Liver (tissue), 8 donors: ENCODE measurements at regions not wholly inside any gene's neighbourhood (a gene's known extent, or its start where the extent isn't known, plus 50 kb on each side); places are given as distances from the start of the nearest gene placed in this dataset.

ENCODE experiments used
- DNase-seq: peaks from one replicate; pipeline ENCODE4 v3.0.0-alpha.2; 2017; ENCODE audit warnings: low spot score
- H3K27ac ChIP-seq, 2 donors: one replicate each; pipeline ENCODE4 v1.7.0; 2013; ENCODE audit warnings: inconsistent platforms in 2 of 2, low read length in 2 of 2, control low read depth in 1 of 2, low read depth in 1 of 2, mild to moderate bottlenecking in 1 of 2
- H3K27me3 ChIP-seq, 4 donors: one replicate each; pipeline versions ENCODE4 v1.6.1 to v1.7.0; 2013; ENCODE audit warnings: low read length in 3 of 4, inconsistent platforms in 1 of 4, mild to moderate bottlenecking in 1 of 4, moderate library complexity in 1 of 4; ENCODE audit not compliant: control insufficient read depth in 4 of 4, insufficient read depth in 4 of 4
- H3K36me3 ChIP-seq, 4 donors: one replicate each; pipeline versions ENCODE4 v1.6.1 to v1.7.0; 2013; ENCODE audit warnings: low read length in 3 of 4, mild to moderate bottlenecking in 3 of 4, low read depth in 1 of 4, moderate library complexity in 1 of 4; ENCODE audit not compliant: control insufficient read depth in 4 of 4, insufficient read depth in 3 of 4
- H3K4me1 ChIP-seq, 4 donors: one replicate each; pipeline versions ENCODE4 v1.6.1 to v1.7.0; 2013; ENCODE audit warnings: low read length in 3 of 4, mild to moderate bottlenecking in 3 of 4, moderate library complexity in 1 of 4; ENCODE audit not compliant: control insufficient read depth in 4 of 4, insufficient read depth in 4 of 4
- H3K4me3 ChIP-seq, 3 donors: one replicate each; pipeline versions ENCODE4 v1.6.1 to v1.7.0; 2013; ENCODE audit warnings: low read length in 3 of 3, control low read depth in 1 of 3, low read depth in 1 of 3, mild to moderate bottlenecking in 1 of 3
- H3K9ac ChIP-seq, 2 donors: one replicate each; pipeline ENCODE4 v1.7.0; 2013; ENCODE audit warnings: low read length in 2 of 2, mild to moderate bottlenecking in 2 of 2, moderate library complexity in 2 of 2, control low read depth in 1 of 2, low read depth in 1 of 2
- H3K9me3 ChIP-seq, 4 donors: one replicate each; pipeline versions ENCODE4 v1.6.1 to v1.7.0; 2013; ENCODE audit warnings: low read length in 3 of 4; ENCODE audit not compliant: control insufficient read depth in 4 of 4
- ATF3 ChIP-seq: IDR thresholded peaks from 2 replicates; pipeline ENCODE4 v1.6.1; 2016; ENCODE audit warnings: antibody characterized with exemption
- CTCF ChIP-seq: fragments of 150-350 bp; IDR thresholded peaks from 2 replicates; pipeline ENCODE4 v1.5.1; 2017; ENCODE audit warnings: improper control_type of control experiment, low read depth, low read length; ENCODE audit not compliant: missing input control
- EGR1 ChIP-seq, 2 donors: IDR thresholded peaks; 2 replicates each; pipeline ENCODE4 v1.6.1; 2016 to 2018; ENCODE audit warnings: antibody characterized with exemption in 2 of 2, low read depth in 2 of 2
- FOXA1 ChIP-seq: IDR thresholded peaks from 2 replicates; pipeline ENCODE4 v1.6.1; 2016; ENCODE audit warnings: antibody characterized with exemption
- FOXA2 ChIP-seq: IDR thresholded peaks from 2 replicates; pipeline ENCODE4 v1.6.1; 2016; ENCODE audit warnings: antibody characterized with exemption
- GABPA ChIP-seq, 2 donors: IDR thresholded peaks in 1 of 2; conservative IDR thresholded peaks in 1 of 2; 2 replicates each; pipeline ENCODE4 v1.6.1; 2016; ENCODE audit warnings: antibody characterized with exemption in 2 of 2, mild to moderate bottlenecking in 1 of 2, moderate library complexity in 1 of 2
- HNF4A ChIP-seq, 2 donors: conservative IDR thresholded peaks; 2 replicates each; pipeline ENCODE4 v1.6.1; 2016; ENCODE audit warnings: antibody characterized with exemption in 2 of 2, mild to moderate bottlenecking in 2 of 2
- HNF4G ChIP-seq: IDR thresholded peaks from 2 replicates; pipeline ENCODE4 v1.6.1; 2016; ENCODE audit warnings: antibody characterized with exemption
- JUND ChIP-seq, 2 donors: IDR thresholded peaks; 2 replicates each; pipeline ENCODE4 v1.6.1; 2016; ENCODE audit warnings: antibody characterized with exemption in 2 of 2
- MAX ChIP-seq: IDR thresholded peaks from 2 replicates; pipeline ENCODE4 v1.6.1; 2016; ENCODE audit warnings: antibody characterized with exemption
- NR2F2 ChIP-seq: IDR thresholded peaks from 2 replicates; pipeline ENCODE4 v1.6.1; 2016; ENCODE audit warnings: antibody characterized with exemption
- RAD21 ChIP-seq, 2 donors: IDR thresholded peaks; 2 replicates each; pipeline ENCODE4 v1.6.1; 2016; ENCODE audit warnings: antibody characterized with exemption in 2 of 2, mild to moderate bottlenecking in 2 of 2
- REST ChIP-seq: IDR thresholded peaks from 2 replicates; pipeline ENCODE4 v1.6.1; 2016; ENCODE audit warnings: antibody characterized with exemption, mild to moderate bottlenecking
- RXRA ChIP-seq, 2 donors: IDR thresholded peaks; 2 replicates each; pipeline ENCODE4 v1.6.1; 2017 to 2018; ENCODE audit warnings: antibody characterized with exemption in 2 of 2, mild to moderate bottlenecking in 1 of 2
- SP1 ChIP-seq: IDR thresholded peaks from 2 replicates; pipeline ENCODE4 v1.6.1; 2018; ENCODE audit warnings: antibody characterized with exemption, mild to moderate bottlenecking
- TAF1 ChIP-seq: conservative IDR thresholded peaks from 2 replicates; pipeline ENCODE4 v1.6.1; 2016; ENCODE audit warnings: antibody characterized with exemption, mild to moderate bottlenecking
- YY1 ChIP-seq: IDR thresholded peaks from 2 replicates; pipeline ENCODE4 v1.6.1; 2016; ENCODE audit warnings: antibody characterized with exemption, mild to moderate bottlenecking
- ZBTB33 ChIP-seq: IDR thresholded peaks from 2 replicates; pipeline ENCODE4 v1.6.1; 2016; ENCODE audit warnings: antibody characterized with exemption
- WGBS: extraction: QIAGEN DNeasy Blood & Tissue Kit; methylation state at CpG from one replicate; pipeline ENCODE4 v1.1.7; 2013; 5-methylcytosine and 5-hydroxymethylcytosine counted together
- donor health status: healthy.
- donor health status: healthy.
- donor health status: healthy.
- donor health status: healthy.
- donor health status: healthy.

GRCh38 chr10:63752318-63752717, 231.1 kb downstream of the REEP3 start:
- H3K4me1 ChIP-seq, result no peaks in the 10 kb centered on the region
- H3K36me3 ChIP-seq, result no peaks in the 10 kb centered on the region
- no peaks in the 10 kb centered on the region for H3K9me3 ChIP-seq
- H3K4me3 ChIP-seq, result no peak overlapping the region
- no peak for DNase-seq
- WGBS, result 97% methylated on average over 6 of the region's 6 CpGs
- no peak overlapping the region for H3K27ac ChIP-seq
- TF ChIP-seq FOXA1 (no peak), ATF3 (no peak), NR2F2 (no peak), EGR1 (IDR thresholded peaks at IDR 0.05; ENCODE audit: low read depth in 2 of 2) (no peak), REST (no peak), RXRA (IDR thresholded peaks at IDR 0.05) (no peak), ZBTB33 (no peak)
- no peaks in the 10 kb centered on the region for H3K27me3 ChIP-seq
- no peak overlapping the region for H3K9ac ChIP-seq

- no peak overlapping the region for H3K27ac ChIP-seq
- 78% methylated on average over 2 of the region's 2 CpGs for WGBS
- H3K9me3 ChIP-seq, result no peaks in the 10 kb centered on the region
- no peaks in the 10 kb centered on the region for H3K36me3 ChIP-seq
- no peak overlapping the region for H3K9ac ChIP-seq
- H3K4me1 ChIP-seq, result no peaks in the 10 kb centered on the region
- no peak overlapping the region for H3K4me3 ChIP-seq
- no peak for DNase-seq
- TF ChIP-seq NR2F2 (no peak), CTCF (no peak), EGR1 (IDR thresholded peaks at IDR 0.05; ENCODE audit: low read depth in 2 of 2) (no peak), HNF4A (conservative IDR thresholded peaks at IDR 0.05) (no peak), REST (no peak), FOXA2 (no peak), FOXA1 (no peak), JUND (IDR thresholded peaks at IDR 0.05) (no peak), ZBTB33 (no peak), TAF1 (no peak), ATF3 (no peak), RAD21 (IDR thresholded peaks at IDR 0.05) (no peak), RXRA (IDR thresholded peaks at IDR 0.05) (no peak), HNF4G (no peak), MAX (no peak), YY1 (no peak), GABPA (IDR thresholded peaks at IDR 0.05 in 1 of 2, conservative IDR thresholded peaks at IDR 0.05 in 1 of 2) (no peak), SP1 (no peak)
- H3K27me3 ChIP-seq, result no peaks in the 10 kb centered on the region
These were observed 232.6 kb downstream of the REEP3 start for GRCh38 chr10:63753808-63754207.
